MCF 10A (cell line): ENCODE measurements at regions not wholly inside any gene's neighbourhood (a gene's known extent, or its start where the extent isn't known, plus 50 kb on each side); places are given as distances from the start of the nearest gene placed in this dataset.

Source experiments
- BruUV-seq: library from RNA; stranded (reverse); fragments of 400-500 nt; replicated peaks from 2 replicates; lab custom pipeline; 2021; lab: Mats Ljungman, UMichigan
- CTCF ChIA-PET: fragments of 300-600 bp; sonication (Branson Sonifier 250); formaldehyde crosslinking; extraction: SDS; loops from one replicate; lab custom pipeline; 2021; ENCODE audit warnings: antibody characterized with exemption, inconsistent platforms; lab: Yijun Ruan, JAX
- POLR2A ChIA-PET: fragments of 300-600, 350-650 bp; sonication (Branson Sonifier 250); formaldehyde crosslinking; extraction: SDS; loops from one replicate; lab custom pipeline; 2020; ENCODE audit warnings: antibody characterized with exemption, inconsistent platforms; lab: Yijun Ruan, JAX
- DNase-seq: peaks from one replicate; pipeline ENCODE4 v3.0.0-alpha.2; 2018; ENCODE audit not compliant: unreplicated experiment
- H3K27ac Mint-ChIP-seq: one replicate; pipeline ENCODE4 v1.8.0; 2022; ENCODE audit warnings: mild to moderate bottlenecking, low read depth, mixed read lengths; ENCODE audit not compliant: unreplicated experiment
- H3K27me3 Mint-ChIP-seq: one replicate; pipeline ENCODE4 v1.8.0; 2022; ENCODE audit warnings: mixed read lengths; ENCODE audit not compliant: insufficient read depth, unreplicated experiment
- H3K36me3 Mint-ChIP-seq: one replicate; pipeline ENCODE4 v1.8.0; 2022; ENCODE audit warnings: mild to moderate bottlenecking, moderate library complexity, mixed read lengths; ENCODE audit not compliant: insufficient read depth, unreplicated experiment
- H3K4me1 Mint-ChIP-seq: one replicate; pipeline ENCODE4 v1.8.0; 2022; ENCODE audit warnings: mixed read lengths; ENCODE audit not compliant: insufficient read depth, unreplicated experiment
- H3K4me3 Mint-ChIP-seq: one replicate; pipeline ENCODE4 v1.8.0; 2022; ENCODE audit warnings: mild to moderate bottlenecking, moderate library complexity, mixed read lengths; ENCODE audit not compliant: unreplicated experiment
- H3K9me3 Mint-ChIP-seq: one replicate; pipeline ENCODE4 v1.8.0; 2022; ENCODE audit warnings: mixed read lengths; ENCODE audit not compliant: unreplicated experiment
- intact Hi-C: fragments of 100-400 bp; cut with micrococcal nuclease; formaldehyde crosslinking; loops from 2 replicates; pipeline ENCODE4 v1.14.1; 2022
- TF ChIP-seq, protein P1 (sequence below): fragments of 200-600 bp; IDR thresholded peaks from one replicate; pipeline ENCODE4 v1.8.0; 2022; ENCODE audit warnings: antibody characterized with exemption, mild to moderate bottlenecking; ENCODE audit not compliant: unreplicated experiment

GRCh38 chr2:236317938-236318396 is 53.8 kb upstream of the ASB18 start:
- ChIA-PET CTCF (no interaction called here), POLR2A (no interaction called here)
- BruUV-seq = no TSS peak
- H3K27me3 Mint-ChIP-seq = peaks cover 72% of the 10 kb centered on the region
- TF ChIP-seq, protein P1, sequence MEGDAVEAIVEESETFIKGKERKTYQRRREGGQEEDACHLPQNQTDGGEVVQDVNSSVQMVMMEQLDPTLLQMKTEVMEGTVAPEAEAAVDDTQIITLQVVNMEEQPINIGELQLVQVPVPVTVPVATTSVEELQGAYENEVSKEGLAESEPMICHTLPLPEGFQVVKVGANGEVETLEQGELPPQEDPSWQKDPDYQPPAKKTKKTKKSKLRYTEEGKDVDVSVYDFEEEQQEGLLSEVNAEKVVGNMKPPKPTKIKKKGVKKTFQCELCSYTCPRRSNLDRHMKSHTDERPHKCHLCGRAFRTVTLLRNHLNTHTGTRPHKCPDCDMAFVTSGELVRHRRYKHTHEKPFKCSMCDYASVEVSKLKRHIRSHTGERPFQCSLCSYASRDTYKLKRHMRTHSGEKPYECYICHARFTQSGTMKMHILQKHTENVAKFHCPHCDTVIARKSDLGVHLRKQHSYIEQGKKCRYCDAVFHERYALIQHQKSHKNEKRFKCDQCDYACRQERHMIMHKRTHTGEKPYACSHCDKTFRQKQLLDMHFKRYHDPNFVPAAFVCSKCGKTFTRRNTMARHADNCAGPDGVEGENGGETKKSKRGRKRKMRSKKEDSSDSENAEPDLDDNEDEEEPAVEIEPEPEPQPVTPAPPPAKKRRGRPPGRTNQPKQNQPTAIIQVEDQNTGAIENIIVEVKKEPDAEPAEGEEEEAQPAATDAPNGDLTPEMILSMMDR = no peak
- H3K4me1 Mint-ChIP-seq = no peaks in the 10 kb centered on the region
- DNase-seq = no peak
- H3K4me3 Mint-ChIP-seq = no peak overlapping the region
- intact Hi-C loops = no loop called here
- no peak overlapping the region for H3K27ac Mint-ChIP-seq
- H3K36me3 Mint-ChIP-seq = no peaks in the 10 kb centered on the region
- no peaks in the 10 kb centered on the region for H3K9me3 Mint-ChIP-seq

DNA sequence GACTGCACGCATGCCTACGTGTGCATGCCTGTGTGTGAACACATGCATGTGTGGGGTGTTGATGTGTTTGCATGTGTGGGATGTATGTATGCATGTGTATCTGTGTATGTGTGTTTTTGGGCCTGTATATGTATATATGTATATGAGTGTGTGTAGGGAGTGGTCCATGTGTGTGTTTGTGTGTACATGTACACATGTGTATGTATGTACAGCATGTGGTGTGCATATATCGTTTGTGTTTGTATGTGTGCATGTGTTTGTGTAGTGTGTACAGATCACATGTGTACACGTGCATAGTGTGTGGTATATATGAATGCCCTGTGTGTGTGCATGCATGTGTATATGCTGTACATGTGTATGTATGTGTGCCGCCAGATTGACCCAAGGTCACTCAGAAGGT is 54.2 kb upstream of the ASB18 start:
- intact Hi-C loops = no loop called here
- TF ChIP-seq, protein P1 = no peak
- no peak overlapping the region for H3K27ac Mint-ChIP-seq
- H3K36me3 Mint-ChIP-seq = no peaks in the 10 kb centered on the region
- ChIA-PET CTCF (no interaction called here), POLR2A (no interaction called here)
- peaks cover 73% of the 10 kb centered on the region for H3K27me3 Mint-ChIP-seq
- no peaks in the 10 kb centered on the region for H3K4me1 Mint-ChIP-seq
- no peak overlapping the region for H3K4me3 Mint-ChIP-seq
- H3K9me3 Mint-ChIP-seq = no peaks in the 10 kb centered on the region
- no peak for DNase-seq
- no TSS peak for BruUV-seq

GRCh38 chr2:236319036-236319435 is 54.8 kb upstream of the ASB18 start:
- no peaks in the 10 kb centered on the region for H3K36me3 Mint-ChIP-seq
- H3K27ac Mint-ChIP-seq = no peak overlapping the region
- POLR2A ChIA-PET = no interaction called here
- BruUV-seq = no TSS peak
- intact Hi-C loops = no loop called here
- H3K9me3 Mint-ChIP-seq = no peaks in the 10 kb centered on the region
- H3K27me3 Mint-ChIP-seq = peaks cover 73% of the 10 kb centered on the region
- TF ChIP-seq, protein P1 = no peak
- H3K4me1 Mint-ChIP-seq = no peaks in the 10 kb centered on the region
- CTCF ChIA-PET = no interaction called here
- H3K4me3 Mint-ChIP-seq = no peak overlapping the region
- peak; percentile 20 for DNase-seq

DNA sequence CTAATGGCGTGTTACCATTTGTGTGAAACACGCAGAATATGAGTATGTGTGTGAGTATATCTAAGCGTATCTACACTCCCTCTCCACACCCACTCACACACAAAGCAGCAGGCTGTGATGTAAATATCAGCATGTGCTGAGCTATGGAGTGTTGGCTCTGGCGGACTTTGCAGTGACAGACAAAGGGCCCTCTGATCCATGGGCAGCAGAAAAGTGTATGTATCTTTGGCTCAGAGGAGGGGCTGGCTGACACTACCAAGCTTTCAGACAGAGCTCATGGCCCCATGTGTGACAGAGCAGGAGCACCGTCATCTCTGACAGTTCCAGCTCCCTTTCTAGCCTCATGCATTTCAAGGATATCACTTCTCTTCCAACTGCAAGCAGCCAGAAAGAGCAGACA is 57.2 kb upstream of the ASB18 start:
- DNase-seq = no peak

More for the DNA sequence above, 57.2 kb upstream of the ASB18 start:
- ChIA-PET POLR2A (no interaction called here), CTCF (interaction anchor here (0.5 to 1.3 kb wide), 3 partner anchors 12 to 706 kb away, joined by 3 to 4 read pairs (median 4); no protein-coding TSS in a partner anchor)
- no peak overlapping the region for H3K27ac Mint-ChIP-seq
- H3K9me3 Mint-ChIP-seq = no peaks in the 10 kb centered on the region
- TF ChIP-seq, protein P1 = no peak
- no peak overlapping the region for H3K4me3 Mint-ChIP-seq
- BruUV-seq = no TSS peak
- peaks cover 78% of the 10 kb centered on the region for H3K27me3 Mint-ChIP-seq
- H3K36me3 Mint-ChIP-seq = no peaks in the 10 kb centered on the region
- H3K4me1 Mint-ChIP-seq = no peaks in the 10 kb centered on the region
- intact Hi-C loops = no loop called here
